ENCODE measurements at regions not wholly inside any gene's neighbourhood (a gene's known extent, or its start where the extent isn't known, plus 50 kb on each side); places are given as distances from the start of the nearest gene placed in this dataset.

DNA sequence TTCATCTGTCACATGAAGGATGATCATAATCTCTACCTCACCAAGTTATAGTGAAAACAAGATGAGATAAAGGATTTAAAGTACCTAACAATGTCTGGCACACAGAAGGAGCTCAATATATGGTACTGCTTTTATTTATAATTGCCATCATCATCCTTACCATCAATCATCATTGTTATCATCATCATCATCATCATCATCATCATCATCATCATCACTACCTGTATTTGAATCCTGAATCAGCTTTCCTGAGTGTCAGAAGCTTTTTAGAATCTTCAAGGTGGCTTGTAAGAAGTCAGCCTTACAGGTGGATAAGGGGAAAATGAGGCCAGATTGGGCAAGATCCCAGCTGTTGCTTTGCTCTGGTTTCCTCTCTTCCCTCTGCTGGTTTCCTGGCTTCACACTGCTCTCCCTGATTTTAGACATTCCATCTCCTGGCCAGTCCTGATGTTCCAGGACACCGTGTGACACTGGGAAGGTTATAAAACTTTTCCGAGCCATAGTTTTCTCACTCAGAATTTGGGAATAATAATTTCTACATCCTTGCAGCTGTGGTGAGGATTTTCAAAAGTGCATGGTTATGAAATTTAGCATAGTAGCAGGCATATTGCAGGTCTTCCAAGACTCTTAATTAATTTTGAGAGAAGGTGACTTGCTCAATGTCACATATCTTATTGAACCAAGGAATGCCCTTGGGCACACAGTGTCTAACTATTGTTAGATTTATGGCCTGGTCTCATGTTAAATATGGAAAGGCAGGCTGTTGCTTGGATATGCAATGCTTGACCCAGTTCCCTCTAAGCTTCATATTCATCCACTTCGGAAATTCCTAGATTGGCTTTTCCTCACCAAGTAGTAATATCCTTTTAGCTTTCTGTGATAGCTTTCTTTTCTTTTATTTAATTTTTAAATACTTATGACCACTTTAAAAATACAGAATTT lies 160.7 kb downstream of the TMEM38B start:
- no peaks in the 10 kb centered on the region for H3K36me3 ChIP-seq
- no peaks in the 10 kb centered on the region for H3K4me1 ChIP-seq (replicated peaks)
- H3K27me3 ChIP-seq (replicated peaks): no peaks in the 10 kb centered on the region
- no peak for DNase-seq (ENCODE audit: low read depth in 1 of 2, low spot score in 2 of 2)
- H3K9me3 ChIP-seq (replicated peaks): no peaks in the 10 kb centered on the region
- no peak overlapping the region for H3K4me3 ChIP-seq
- H3K27ac ChIP-seq: no peak overlapping the region

DNA sequence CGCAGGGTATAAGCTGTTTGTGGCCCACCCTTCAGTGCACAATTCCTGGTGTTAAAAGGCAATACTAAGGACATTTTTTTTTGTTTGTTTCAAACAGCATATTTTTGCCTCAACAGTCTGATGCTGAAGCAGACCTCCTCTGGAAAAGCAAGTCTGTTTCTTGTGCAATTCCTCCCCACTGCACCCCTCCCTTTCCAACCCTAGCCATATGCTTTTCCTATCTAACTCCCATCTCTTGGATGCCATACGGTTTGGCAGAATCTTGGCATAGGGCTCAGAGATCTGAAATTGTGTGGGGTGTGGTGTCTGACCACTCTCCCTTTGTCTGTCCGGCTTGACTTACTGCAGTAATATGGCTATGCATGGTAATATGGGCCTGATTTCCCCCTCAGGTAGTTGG lies 161.6 kb downstream of the TMEM38B start:
- Histone ChIP-seq H3K4me1 (replicated peaks) (no peaks in the 10 kb centered on the region), H3K9me3 (replicated peaks) (no peaks in the 10 kb centered on the region), H3K36me3 (no peaks in the 10 kb centered on the region), H3K27ac (no peak overlapping the region), H3K27me3 (replicated peaks) (no peaks in the 10 kb centered on the region), H3K4me3 (no peak overlapping the region)
- no peak for DNase-seq (ENCODE audit: low read depth in 1 of 2, low spot score in 2 of 2)

DNA sequence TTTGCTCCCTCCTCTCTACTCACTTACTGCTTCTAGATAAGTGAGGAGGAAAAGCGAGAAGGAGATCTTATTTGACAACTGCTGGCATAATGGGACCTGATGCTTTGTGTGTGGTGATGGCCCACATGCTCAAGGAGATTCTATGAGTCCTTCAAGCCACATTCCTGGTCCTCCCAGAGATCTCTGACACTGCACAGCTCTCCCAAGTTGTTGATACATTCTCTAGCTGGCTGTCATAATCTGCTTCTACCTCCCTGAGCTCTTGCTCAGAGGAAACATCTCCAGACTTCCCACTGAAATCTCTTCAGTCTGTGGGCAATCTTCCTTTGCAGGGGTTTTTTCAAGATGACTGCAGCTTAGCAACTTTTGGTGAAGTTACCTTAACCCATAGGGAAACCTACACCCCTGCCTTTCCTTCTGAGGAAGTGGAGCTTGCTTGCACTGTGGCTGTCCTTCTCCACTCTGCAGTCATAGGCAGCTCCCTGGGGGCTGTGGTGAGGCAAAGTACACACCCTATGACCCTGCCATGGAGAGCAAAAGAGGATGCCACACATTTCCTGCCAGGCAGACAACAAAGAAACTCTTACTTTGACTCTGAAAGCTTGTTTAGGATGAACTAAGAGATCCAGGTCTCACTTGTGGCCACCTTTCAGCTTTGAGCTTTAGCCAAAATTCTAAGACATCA lies 163.8 kb downstream of the TMEM38B start:
- no peaks in the 10 kb centered on the region for H3K9me3 ChIP-seq (replicated peaks)
- no peaks in the 10 kb centered on the region for H3K27me3 ChIP-seq (replicated peaks)
- H3K4me3 ChIP-seq: no peak overlapping the region
- no peaks in the 10 kb centered on the region for H3K36me3 ChIP-seq
- H3K27ac ChIP-seq: no peak overlapping the region
- DNase-seq (ENCODE audit: low read depth in 1 of 2, low spot score in 2 of 2): no peak
- no peaks in the 10 kb centered on the region for H3K4me1 ChIP-seq (replicated peaks)

- Histone ChIP-seq H3K36me3 (no peaks in the 10 kb centered on the region), H3K27me3 (replicated peaks) (no peaks in the 10 kb centered on the region), H3K27ac (no peak overlapping the region), H3K9me3 (replicated peaks) (no peaks in the 10 kb centered on the region), H3K4me1 (replicated peaks) (no peaks in the 10 kb centered on the region), H3K4me3 (no peak overlapping the region)
- no peak for DNase-seq (ENCODE audit: low read depth in 1 of 2, low spot score in 2 of 2)
Observed at GRCh38 chr9:105858877-105859276, 164.5 kb downstream of the TMEM38B start.

GRCh38 chr9:105859428-105860091 lies 165.2 kb downstream of the TMEM38B start:
- H3K9me3 ChIP-seq (replicated peaks): no peaks in the 10 kb centered on the region

GRCh38 chr9:105860516-105860915 lies 166.2 kb downstream of the TMEM38B start:
- Histone ChIP-seq H3K27ac (no peak overlapping the region), H3K4me3 (no peak overlapping the region), H3K36me3 (no peaks in the 10 kb centered on the region), H3K27me3 (replicated peaks) (no peaks in the 10 kb centered on the region), H3K9me3 (replicated peaks) (no peaks in the 10 kb centered on the region), H3K4me1 (replicated peaks) (no peaks in the 10 kb centered on the region)
- no peak for DNase-seq (ENCODE audit: low read depth in 1 of 2, low spot score in 2 of 2)

More at GRCh38 chr9:105859428-105860091, 165.2 kb downstream of the TMEM38B start:
- Histone ChIP-seq H3K36me3 (no peaks in the 10 kb centered on the region), H3K4me3 (no peak overlapping the region), H3K27ac (no peak overlapping the region), H3K27me3 (replicated peaks) (no peaks in the 10 kb centered on the region), H3K4me1 (replicated peaks) (no peaks in the 10 kb centered on the region)
- no peak for DNase-seq (ENCODE audit: low read depth in 1 of 2, low spot score in 2 of 2)

- Histone ChIP-seq H3K9me3 (replicated peaks) (no peaks in the 10 kb centered on the region), H3K27me3 (replicated peaks) (no peaks in the 10 kb centered on the region), H3K4me1 (replicated peaks) (no peaks in the 10 kb centered on the region), H3K36me3 (no peaks in the 10 kb centered on the region), H3K4me3 (no peak overlapping the region), H3K27ac (no peak overlapping the region)
- DNase-seq (ENCODE audit: low read depth in 1 of 2, low spot score in 2 of 2): no peak
Observed at GRCh38 chr9:105861972-105862371, 167.6 kb downstream of the TMEM38B start.

DNA sequence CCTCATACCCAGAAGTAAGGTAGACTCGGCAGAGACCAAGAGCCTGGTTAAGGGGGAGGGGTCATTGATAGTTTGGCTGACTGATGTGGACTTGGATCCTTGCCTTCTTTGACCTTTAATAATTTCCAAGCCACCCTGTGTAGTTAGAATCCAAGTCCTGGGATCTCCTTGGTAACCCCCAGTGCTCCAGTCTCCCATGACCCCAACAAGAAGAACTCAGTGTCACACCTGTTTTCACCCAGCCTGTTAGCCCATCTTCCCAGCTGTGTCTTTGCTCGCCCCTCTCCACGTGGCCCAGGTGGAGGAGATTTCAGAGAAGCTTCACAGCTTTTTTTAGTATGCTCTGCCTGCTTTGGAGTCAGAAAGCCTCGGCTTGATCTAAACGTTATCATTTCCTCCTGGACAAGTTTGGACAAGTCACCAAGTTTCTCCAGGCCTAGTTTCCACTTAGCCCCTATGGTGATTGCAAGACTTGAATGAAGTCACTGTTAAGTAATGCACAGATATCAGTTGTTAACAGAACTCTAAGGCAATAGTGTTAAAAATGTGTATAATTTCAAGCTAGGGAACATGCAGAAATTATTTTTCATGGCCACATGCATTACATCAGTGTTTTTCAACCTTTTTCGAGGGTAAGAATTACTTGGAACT lies 170.0 kb downstream of the TMEM38B start:
- Histone ChIP-seq H3K4me1 (replicated peaks) (no peaks in the 10 kb centered on the region), H3K36me3 (no peaks in the 10 kb centered on the region), H3K9me3 (replicated peaks) (no peaks in the 10 kb centered on the region), H3K4me3 (no peak overlapping the region), H3K27me3 (replicated peaks) (no peaks in the 10 kb centered on the region), H3K27ac (no peak overlapping the region)
- DNase-seq (ENCODE audit: low read depth in 1 of 2, low spot score in 2 of 2): no peak

DNA sequence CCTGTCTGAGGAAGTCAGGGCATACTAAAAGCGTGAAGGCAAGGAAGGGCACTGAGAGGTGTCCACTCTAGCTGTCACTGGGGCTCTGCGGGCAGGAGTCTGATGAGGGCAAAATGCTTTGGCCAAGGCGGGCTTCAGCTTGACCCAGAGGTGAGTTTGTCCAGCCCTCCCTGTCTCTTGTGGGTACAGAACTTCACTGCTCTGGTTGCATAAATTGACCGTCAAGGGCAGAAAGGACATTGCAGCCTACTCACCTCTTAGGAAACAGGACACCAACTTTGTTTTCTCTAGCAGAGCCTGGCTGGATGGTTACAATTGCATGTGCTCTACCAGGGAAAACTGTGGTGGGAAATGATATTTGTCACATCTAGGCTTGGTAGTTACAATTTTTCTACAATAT lies 170.9 kb downstream of the TMEM38B start:
- H3K36me3 ChIP-seq: no peaks in the 10 kb centered on the region
- no peaks in the 10 kb centered on the region for H3K27me3 ChIP-seq (replicated peaks)
- no peak overlapping the region for H3K4me3 ChIP-seq
- H3K9me3 ChIP-seq (replicated peaks): no peaks in the 10 kb centered on the region
- DNase-seq (ENCODE audit: low read depth in 1 of 2, low spot score in 2 of 2): no peak
- H3K27ac ChIP-seq: no peak overlapping the region
- no peaks in the 10 kb centered on the region for H3K4me1 ChIP-seq (replicated peaks)

- Histone ChIP-seq H3K4me3 (no peak overlapping the region), H3K27ac (no peak overlapping the region), H3K4me1 (replicated peaks) (no peaks in the 10 kb centered on the region), H3K27me3 (replicated peaks) (no peaks in the 10 kb centered on the region; the same call in 1 of the 2 replicates), H3K9me3 (replicated peaks) (no peaks in the 10 kb centered on the region), H3K36me3 (no peaks in the 10 kb centered on the region)
- no peak for DNase-seq (ENCODE audit: low read depth in 1 of 2, low spot score in 2 of 2)
Observed at GRCh38 chr9:105871540-105871939, 177.2 kb downstream of the TMEM38B start.

DNA sequence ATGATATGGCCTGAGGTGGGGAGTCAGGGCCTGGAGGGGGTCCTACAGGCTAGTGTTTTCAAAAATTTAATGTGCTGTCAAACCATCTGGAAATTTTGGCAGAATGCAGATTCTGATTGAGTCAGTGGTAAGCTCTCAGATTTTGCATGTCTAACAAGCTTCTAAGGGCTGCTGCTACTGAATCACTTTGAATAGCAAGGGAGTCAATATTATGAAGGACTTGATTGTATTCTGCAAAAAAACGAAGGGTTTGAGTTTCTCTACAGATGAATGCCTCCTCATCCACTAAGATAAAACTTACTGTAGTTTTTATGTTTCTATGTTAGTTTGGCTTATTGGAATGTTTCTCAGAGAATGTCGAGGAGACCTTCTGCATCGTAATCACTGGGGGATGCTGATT lies 179.5 kb downstream of the TMEM38B start:
- Histone ChIP-seq H3K27ac (no peak overlapping the region), H3K9me3 (replicated peaks) (no peaks in the 10 kb centered on the region), H3K27me3 (replicated peaks) (no peaks in the 10 kb centered on the region; the same call in 1 of the 2 replicates), H3K36me3 (no peaks in the 10 kb centered on the region), H3K4me3 (no peak overlapping the region), H3K4me1 (replicated peaks) (no peaks in the 10 kb centered on the region)
- DNase-seq (ENCODE audit: low read depth in 1 of 2, low spot score in 2 of 2): no peak

DNA sequence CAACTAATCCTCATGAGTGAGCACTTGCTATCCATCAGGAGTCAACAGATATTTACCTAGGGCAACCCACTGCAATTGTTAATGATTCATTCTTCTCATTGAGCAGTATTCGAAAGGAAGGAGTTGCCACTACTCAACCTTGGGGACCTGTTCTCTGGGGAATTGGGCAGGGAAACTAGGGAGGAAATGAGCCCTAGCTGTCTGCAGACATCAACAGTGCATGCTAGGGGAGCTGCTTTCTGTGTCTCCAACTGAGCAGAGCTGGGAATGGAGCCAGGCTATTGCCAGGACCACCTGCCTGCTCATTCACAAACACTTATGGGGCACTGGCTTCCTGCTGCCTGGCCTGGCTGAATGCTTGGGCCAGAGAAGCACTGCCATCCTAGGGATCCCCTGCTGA lies 183.4 kb downstream of the TMEM38B start:
- no peak for DNase-seq (ENCODE audit: low read depth in 1 of 2, low spot score in 2 of 2)
- no peak overlapping the region for H3K4me3 ChIP-seq
- no peaks in the 10 kb centered on the region for H3K27me3 ChIP-seq (replicated peaks)
- no peaks in the 10 kb centered on the region for H3K9me3 ChIP-seq (replicated peaks)
- no peaks in the 10 kb centered on the region for H3K36me3 ChIP-seq
- H3K27ac ChIP-seq: no peak overlapping the region
- H3K4me1 ChIP-seq (replicated peaks): no peaks in the 10 kb centered on the region

DNA sequence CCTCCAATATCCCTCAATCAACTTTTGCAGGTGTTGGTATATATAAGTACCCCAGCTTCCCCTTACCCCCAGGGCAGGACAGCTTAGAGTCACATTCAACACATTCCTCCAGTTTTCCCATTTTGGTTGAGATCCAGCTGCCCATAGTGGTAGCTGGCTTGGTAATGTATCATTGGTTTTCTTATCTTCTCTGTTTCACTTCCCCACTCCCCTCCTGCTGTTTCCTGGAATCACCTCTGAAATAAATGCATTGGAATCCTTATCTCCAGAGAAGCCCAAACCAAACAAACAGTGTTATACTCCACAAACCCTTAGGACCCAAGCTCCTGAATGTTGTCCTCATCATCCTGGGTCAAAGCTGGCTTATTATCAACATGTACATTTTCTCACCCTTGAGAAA lies 184.8 kb downstream of the TMEM38B start:
- Histone ChIP-seq H3K4me3 (no peak overlapping the region), H3K36me3 (no peaks in the 10 kb centered on the region), H3K9me3 (replicated peaks) (no peaks in the 10 kb centered on the region), H3K4me1 (replicated peaks) (no peaks in the 10 kb centered on the region), H3K27ac (no peak overlapping the region), H3K27me3 (replicated peaks) (no peaks in the 10 kb centered on the region)
- no peak for DNase-seq (ENCODE audit: low read depth in 1 of 2, low spot score in 2 of 2)
